ENCODE measurements at regions not wholly inside any gene's neighbourhood (a gene's known extent, or its start where the extent isn't known, plus 50 kb on each side); places are given as distances from the start of the nearest gene placed in this dataset.

DNA sequence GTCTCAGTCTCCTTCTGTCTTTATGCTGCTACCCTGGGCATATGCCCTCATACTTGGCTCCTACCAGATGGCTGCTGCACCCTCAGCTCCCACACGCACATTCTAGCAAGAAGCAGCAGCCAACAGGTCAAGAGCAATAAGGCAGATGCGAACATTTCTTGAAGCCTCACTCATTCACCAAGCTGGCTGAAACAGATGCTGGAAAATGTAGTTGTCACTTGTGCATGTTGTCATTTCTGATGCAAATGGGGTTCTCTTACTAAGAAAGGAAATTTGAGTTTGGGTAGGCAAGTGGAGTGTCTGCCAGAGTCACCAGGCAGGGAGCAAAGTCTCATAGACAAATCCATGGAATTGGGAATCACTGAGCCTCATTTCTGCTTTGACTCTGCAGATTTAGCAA, 57.4 kb upstream of the SORBS2 start:
- no peaks in the 10 kb centered on the region for H3K27me3 ChIP-seq (ENCODE audit: insufficient read depth, poor library complexity, severe bottlenecking)
- H3K9me3 ChIP-seq (ENCODE audit: severe bottlenecking), result no peaks in the 10 kb centered on the region
- H3K27ac ChIP-seq (ENCODE audit: poor library complexity, severe bottlenecking), result no peak overlapping the region
- H3K4me3 ChIP-seq (ENCODE audit: severe bottlenecking), result no peak overlapping the region
- DNase-seq (ENCODE audit: low spot score), result no peak
- H3K4me1 ChIP-seq (ENCODE audit: insufficient read depth, poor library complexity, severe bottlenecking), result peaks cover 15% of the 10 kb centered on the region
- TF ChIP-seq, protein P1, sequence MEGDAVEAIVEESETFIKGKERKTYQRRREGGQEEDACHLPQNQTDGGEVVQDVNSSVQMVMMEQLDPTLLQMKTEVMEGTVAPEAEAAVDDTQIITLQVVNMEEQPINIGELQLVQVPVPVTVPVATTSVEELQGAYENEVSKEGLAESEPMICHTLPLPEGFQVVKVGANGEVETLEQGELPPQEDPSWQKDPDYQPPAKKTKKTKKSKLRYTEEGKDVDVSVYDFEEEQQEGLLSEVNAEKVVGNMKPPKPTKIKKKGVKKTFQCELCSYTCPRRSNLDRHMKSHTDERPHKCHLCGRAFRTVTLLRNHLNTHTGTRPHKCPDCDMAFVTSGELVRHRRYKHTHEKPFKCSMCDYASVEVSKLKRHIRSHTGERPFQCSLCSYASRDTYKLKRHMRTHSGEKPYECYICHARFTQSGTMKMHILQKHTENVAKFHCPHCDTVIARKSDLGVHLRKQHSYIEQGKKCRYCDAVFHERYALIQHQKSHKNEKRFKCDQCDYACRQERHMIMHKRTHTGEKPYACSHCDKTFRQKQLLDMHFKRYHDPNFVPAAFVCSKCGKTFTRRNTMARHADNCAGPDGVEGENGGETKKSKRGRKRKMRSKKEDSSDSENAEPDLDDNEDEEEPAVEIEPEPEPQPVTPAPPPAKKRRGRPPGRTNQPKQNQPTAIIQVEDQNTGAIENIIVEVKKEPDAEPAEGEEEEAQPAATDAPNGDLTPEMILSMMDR (IDR thresholded peaks at IDR 0.05; ENCODE audit: poor library complexity, severe bottlenecking), result no peak
- ATAC-seq (ENCODE audit: low read depth), result no peak
- no peaks in the 10 kb centered on the region for H3K36me3 ChIP-seq (ENCODE audit: low read depth)

DNA sequence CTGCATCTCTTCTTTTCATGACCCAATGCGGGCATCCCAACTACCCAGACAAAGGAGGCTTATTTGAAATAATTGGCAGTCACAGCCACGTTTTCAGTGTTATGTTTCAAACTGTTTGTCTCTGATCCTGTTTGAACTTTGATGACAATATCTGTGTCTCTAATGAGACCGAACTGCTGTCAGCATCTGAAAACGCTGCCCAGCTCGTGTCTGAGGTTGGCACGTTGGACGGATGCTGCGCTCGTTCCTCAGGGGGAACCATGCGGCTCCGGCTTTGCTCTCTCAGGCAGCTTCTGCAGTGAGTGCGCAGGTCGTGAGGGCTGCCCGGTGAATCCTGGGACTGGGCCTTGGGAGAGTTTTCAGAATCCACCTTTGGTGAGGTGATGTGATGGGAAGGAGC, 58.4 kb upstream of the SORBS2 start:
- ATAC-seq (ENCODE audit: low read depth) (no peak), DNase-seq (ENCODE audit: low spot score) (no peak)
- Histone ChIP-seq H3K27me3 (ENCODE audit: insufficient read depth, poor library complexity, severe bottlenecking) (no peaks in the 10 kb centered on the region), H3K36me3 (ENCODE audit: low read depth) (no peaks in the 10 kb centered on the region), H3K27ac (ENCODE audit: poor library complexity, severe bottlenecking) (no peak overlapping the region), H3K4me1 (ENCODE audit: insufficient read depth, poor library complexity, severe bottlenecking) (peaks cover 21% of the 10 kb centered on the region), H3K9me3 (ENCODE audit: severe bottlenecking) (no peaks in the 10 kb centered on the region), H3K4me3 (ENCODE audit: severe bottlenecking) (no peak overlapping the region)
- TF ChIP-seq, protein P1 (IDR thresholded peaks at IDR 0.05; ENCODE audit: poor library complexity, severe bottlenecking), result no peak

DNA sequence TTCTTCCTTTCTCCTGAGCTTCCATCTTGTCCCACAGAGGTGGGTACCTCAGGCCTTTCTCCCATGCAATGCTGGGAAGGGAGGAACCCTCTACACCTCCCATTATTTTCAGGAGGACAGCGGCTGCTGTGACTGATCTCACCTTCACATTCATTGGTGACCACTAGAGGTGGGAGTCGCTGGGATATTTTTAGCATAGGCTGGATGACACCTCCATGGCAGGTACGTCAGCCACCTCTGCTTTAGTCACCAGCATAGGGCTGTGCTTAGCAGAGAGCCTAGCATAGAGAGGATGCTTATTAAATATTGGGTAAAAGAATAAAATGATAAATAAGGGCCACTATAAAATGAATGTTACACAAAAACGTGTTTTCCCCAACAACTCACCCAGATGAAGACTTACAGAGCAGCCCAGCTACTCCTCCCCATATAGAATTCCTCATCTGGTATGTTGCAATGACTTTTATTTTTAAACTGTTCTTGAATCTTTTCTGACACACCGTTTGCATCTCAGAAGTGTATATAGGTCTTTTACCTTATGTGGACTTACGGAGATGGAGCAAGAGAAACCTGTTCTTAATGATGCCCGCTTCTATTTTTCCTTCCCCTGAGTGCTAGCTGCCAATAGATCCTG, 60.9 kb upstream of the SORBS2 start:
- H3K4me3 ChIP-seq (ENCODE audit: severe bottlenecking), result no peak overlapping the region
- no peaks in the 10 kb centered on the region for H3K36me3 ChIP-seq (ENCODE audit: low read depth)
- ATAC-seq (ENCODE audit: low read depth) (no peak), DNase-seq (ENCODE audit: low spot score) (no peak)
- H3K27me3 ChIP-seq (ENCODE audit: insufficient read depth, poor library complexity, severe bottlenecking), result no peaks in the 10 kb centered on the region
- H3K9me3 ChIP-seq (ENCODE audit: severe bottlenecking), result no peaks in the 10 kb centered on the region
- TF ChIP-seq, protein P1 (IDR thresholded peaks at IDR 0.05; ENCODE audit: poor library complexity, severe bottlenecking), result no peak
- peaks cover 8% of the 10 kb centered on the region for H3K4me1 ChIP-seq (ENCODE audit: insufficient read depth, poor library complexity, severe bottlenecking)
- H3K27ac ChIP-seq (ENCODE audit: poor library complexity, severe bottlenecking), result no peak overlapping the region

DNA sequence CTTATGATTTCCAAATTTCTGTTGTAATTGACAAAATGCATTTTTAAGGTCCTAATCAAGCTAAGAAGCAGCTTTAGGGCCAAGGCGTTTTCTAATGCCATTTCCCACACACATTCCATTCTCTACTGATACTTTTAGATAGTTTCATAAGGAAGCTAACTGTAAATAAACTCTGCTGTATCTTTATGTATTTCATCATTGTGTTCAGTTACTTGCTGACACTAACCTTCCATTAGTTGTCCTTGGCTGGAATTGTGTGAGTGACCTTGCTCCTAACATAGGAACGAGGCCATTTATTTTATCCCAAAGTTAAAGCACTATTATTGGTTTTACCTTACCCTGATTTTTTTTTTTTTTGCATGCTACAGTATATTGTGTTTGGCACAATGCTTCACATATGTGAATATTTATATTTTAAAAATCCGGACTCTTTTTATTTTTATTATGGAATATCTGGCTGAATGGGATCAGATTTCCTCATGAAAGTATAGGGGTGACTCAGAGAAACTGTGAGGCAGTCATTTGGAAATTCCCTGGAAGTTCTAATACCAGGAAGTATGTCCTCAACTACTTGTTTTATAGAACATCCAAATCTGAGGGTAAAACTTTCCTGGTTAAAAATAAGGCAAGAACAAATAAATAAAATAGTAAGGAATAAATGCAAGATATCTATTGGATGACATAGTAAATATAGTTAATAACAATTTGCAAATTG, 62.7 kb upstream of the SORBS2 start:
- no peaks in the 10 kb centered on the region for H3K36me3 ChIP-seq (ENCODE audit: low read depth)
- no peaks in the 10 kb centered on the region for H3K27me3 ChIP-seq (ENCODE audit: insufficient read depth, poor library complexity, severe bottlenecking)
- peak; percentile 66 for ATAC-seq (ENCODE audit: low read depth)
- peaks cover 6% of the 10 kb centered on the region for H3K4me1 ChIP-seq (ENCODE audit: insufficient read depth, poor library complexity, severe bottlenecking)
- no peak overlapping the region for H3K27ac ChIP-seq (ENCODE audit: poor library complexity, severe bottlenecking)
- TF ChIP-seq, protein P1 (IDR thresholded peaks at IDR 0.05; ENCODE audit: poor library complexity, severe bottlenecking), result no peak
- no peaks in the 10 kb centered on the region for H3K9me3 ChIP-seq (ENCODE audit: severe bottlenecking)
- H3K4me3 ChIP-seq (ENCODE audit: severe bottlenecking), result no peak overlapping the region
- DNase-seq (ENCODE audit: low spot score), result no peak

Data from RWPE2 (cell line).